ENCODE measurements at regions not wholly inside any gene's neighbourhood (a gene's known extent, or its start where the extent isn't known, plus 50 kb on each side); places are given as distances from the start of the nearest gene placed in this dataset.
"Not testable (repeated sequence)": the region's sequence is repeated elsewhere in the genome, so short reads cannot be mapped to it uniquely, and the experiment has no call there.

- DNase-seq, result no peak
Measured at GRCh38 chr20:6298049-6298448, 175.2 kb upstream of the FERMT1 start.

DNA sequence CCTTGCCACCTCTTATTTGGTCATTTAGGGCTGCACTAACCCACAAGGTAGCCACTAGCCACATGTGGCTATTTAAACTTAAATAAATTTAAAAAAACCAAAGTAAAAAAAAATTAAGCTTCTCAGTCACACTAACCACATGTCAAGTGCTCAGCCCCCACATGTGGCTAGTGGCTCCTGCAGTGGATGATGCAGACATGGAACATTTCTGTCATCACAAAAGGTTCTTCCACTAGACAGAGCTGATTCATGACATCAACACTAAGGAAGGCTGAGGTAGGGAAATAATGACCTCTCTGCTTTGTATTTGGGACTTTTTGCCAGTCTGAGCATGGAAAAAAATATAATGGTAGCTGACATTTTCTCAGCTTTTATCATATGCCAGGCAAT is 173.0 kb upstream of the FERMT1 start:
- no peak for DNase-seq

GRCh38 chr20:6295127-6295866 is 172.5 kb upstream of the FERMT1 start:
- no peak for DNase-seq

- no peak for DNase-seq
Measured at GRCh38 chr20:6287471-6287870, 164.6 kb upstream of the FERMT1 start.

- no peak for DNase-seq
Measured at GRCh38 chr20:6282642-6283041, 159.8 kb upstream of the FERMT1 start.

DNA sequence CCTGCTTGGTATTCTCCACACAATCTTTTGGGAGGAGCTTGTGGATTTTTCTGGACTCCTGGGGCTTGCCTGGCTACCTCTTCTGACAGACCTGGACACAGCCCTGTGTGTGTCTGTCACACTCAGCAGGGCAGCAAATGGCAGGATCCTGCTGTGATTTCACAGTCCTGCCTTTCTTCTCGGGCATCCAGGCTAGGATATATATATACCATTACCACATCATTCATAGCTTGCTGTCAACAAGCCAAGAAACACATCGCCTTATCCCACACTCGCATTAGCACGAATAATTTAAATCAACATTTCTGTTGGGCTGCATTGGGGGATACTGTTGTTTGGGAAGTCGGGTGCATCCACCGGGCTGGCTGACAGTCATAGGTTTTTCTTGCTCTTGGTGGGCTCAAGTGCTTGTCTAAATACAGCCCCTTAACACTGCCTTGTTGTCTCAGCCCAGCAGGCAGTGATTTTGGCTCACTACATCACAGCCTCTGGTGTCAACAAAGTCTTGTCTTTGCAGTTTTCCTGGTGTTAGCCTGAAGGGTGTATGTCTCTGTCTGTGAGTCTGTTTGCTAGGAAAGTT is 154.9 kb upstream of the FERMT1 start:
- DNase-seq, result peak; percentile 87

DNA sequence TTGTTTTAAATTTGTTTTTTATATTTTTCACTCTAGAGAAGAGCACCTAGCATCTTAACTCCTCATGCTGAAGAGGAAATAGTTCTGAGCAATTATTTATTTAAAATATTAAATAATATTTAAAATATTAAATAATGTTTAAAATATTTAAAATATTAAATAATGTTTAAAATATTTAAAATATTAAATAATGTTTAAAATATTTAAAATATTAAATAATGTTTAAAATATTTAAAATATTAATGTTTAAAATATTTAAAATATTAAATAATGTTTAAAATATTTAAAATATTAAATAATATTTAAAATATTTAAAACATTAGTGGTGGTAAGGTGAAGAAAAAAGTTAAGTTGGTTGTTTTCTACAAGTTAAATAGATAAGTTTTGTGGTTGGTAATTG is 147.6 kb upstream of the FERMT1 start:
- DNase-seq, result not testable (repeated sequence)

- DNase-seq, result peak; percentile 39
Measured at GRCh38 chr20:6269168-6269873, 146.5 kb upstream of the FERMT1 start.

DNA sequence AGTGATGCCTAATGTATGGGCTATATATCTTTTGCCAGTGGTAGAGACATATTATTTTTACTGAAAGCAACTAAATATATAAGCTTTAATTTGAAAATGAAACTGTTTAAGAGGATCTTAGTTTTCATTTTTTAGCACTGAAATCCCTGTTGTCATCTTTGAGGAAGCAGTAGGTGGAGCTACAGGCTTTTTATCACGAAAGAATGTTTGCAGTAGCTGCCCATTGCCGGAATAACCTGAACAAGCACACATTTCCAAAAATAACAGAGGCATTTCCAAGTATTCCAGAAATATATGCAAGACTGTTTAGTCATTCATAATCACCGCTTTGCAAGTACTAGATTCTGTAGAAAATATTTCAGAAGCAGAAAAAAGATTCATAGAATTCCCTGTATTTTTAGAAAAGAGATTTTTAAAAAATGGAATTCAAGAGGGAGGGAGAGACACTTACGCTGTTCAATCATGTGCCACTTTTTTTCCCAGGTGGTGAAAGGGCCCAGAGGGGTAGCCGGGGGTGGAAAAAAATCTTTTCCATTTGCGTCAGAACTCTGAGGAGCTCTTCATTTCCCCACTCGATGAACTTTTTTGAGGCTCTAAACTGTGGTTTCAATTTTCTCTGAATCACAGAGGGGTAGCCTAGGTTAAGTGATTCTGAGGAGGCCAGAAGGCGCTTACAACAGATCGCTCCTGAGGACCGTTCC is 142.5 kb upstream of the FERMT1 start:
- DNase-seq, result peak; percentile 60

- DNase-seq, result no peak
Measured at GRCh38 chr20:6253396-6253795, 130.6 kb upstream of the FERMT1 start.

GRCh38 chr20:6245436-6245835 is 122.6 kb upstream of the FERMT1 start:
- no peak for DNase-seq

- no peak for DNase-seq
Measured at GRCh38 chr20:6241591-6241990, 118.8 kb upstream of the FERMT1 start.

- DNase-seq, result no peak
Measured at GRCh38 chr20:6240059-6240458, 117.2 kb upstream of the FERMT1 start.

- DNase-seq, result no peak
Measured at GRCh38 chr20:6238421-6238820, 115.6 kb upstream of the FERMT1 start.

DNA sequence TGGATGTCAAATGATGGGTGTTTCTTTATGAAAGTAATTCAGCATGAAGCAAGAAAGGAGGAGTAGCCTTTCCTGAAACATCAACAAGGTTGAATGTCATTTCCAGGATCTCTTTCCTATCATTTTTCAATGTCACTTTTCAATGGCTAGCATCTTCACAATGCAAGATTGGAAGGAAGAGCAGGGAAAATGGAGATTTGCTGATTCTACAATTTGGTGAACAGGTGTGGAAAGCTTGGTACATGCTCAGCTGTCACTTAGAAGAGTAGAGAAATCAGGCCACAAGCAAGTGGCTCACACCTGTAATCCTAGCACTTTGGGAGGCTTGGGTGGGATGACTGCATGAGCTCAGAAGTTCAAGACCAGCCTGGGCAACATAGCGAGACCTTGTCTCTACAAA is 112.7 kb upstream of the FERMT1 start:
- no peak for DNase-seq

GRCh38 chr20:6232436-6232835 is 109.6 kb upstream of the FERMT1 start:
- no peak for DNase-seq

- DNase-seq, result no peak
Measured at GRCh38 chr20:6231556-6231955, 108.7 kb upstream of the FERMT1 start.

- no peak for DNase-seq
Measured at GRCh38 chr20:6228302-6228843, 105.5 kb upstream of the FERMT1 start.

- no peak for DNase-seq
Measured at GRCh38 chr20:6213311-6213710, 90.5 kb upstream of the FERMT1 start.

GRCh38 chr20:6212903-6213302 is 90.1 kb upstream of the FERMT1 start:
- no peak for DNase-seq

GRCh38 chr20:6209093-6209492 is 86.3 kb upstream of the FERMT1 start:
- DNase-seq, result no peak

DNA sequence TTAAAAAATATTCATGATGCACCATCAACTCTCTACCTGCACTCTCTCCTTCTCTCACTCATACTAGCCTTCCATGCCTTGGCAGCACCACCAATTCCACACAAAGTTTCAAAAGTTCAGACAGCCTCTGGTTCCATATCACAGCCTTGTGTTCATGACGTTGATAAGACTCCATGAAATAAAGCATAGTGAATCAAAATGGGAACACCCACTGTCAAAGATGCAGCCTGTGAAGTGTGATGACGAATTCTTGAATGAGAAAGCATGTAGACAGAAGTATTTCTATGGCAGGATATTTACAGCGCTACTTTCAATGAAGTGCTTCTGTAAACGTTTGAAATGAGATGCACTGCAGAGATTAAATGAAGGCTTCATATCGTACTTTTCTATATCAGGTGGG is 77.3 kb upstream of the FERMT1 start:
- DNase-seq, result no peak

DNA sequence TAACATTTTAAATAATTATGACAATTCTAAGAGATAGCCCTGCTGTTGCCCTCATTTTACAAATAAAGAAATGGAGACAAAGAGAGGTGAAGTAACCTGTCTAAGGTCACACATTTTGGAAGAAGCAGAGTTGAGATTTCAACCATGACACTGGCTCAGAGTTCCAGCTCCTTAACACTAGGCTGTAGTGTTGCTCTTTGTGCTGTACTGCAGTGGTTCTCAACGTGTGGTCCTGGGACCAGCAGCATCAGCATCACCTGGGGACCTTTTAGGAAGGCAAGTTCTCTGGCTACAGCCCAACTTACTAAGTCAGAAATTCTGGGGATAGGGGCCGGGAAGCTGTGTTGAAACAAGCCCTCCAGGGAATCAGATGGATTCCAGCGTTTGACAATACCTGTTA is 62.4 kb upstream of the FERMT1 start:
- peak; percentile 27 for DNase-seq

Measured in NCI-H146 (cell line).